H1 (cell line): ENCODE measurements at regions not wholly inside any gene's neighbourhood (a gene's known extent, or its start where the extent isn't known, plus 50 kb on each side); places are given as distances from the start of the nearest gene placed in this dataset.

ENCODE experiments used
- CTCF ChIP-seq, 3 experiments: IDR thresholded peaks; 1 replicate in 2 of 3; 2 replicates in 1 of 3; pipeline versions ENCODE4 v1.5.1 to v1.6.1; 2011; ENCODE audit warnings: low read length in 3 of 3, mild to moderate bottlenecking in 3 of 3, inconsistent platforms in 2 of 3, low read depth in 1 of 3, moderate library complexity in 1 of 3; ENCODE audit not compliant: insufficient read depth in 1 of 3; ENCODE audit errors: control extremely low read depth in 1 of 3
- FOSL1 ChIP-seq: IDR thresholded peaks from 2 replicates; pipeline ENCODE4 v1.6.1; 2011; ENCODE audit warnings: mild to moderate bottlenecking, low read depth, low read length, moderate library complexity; ENCODE audit not compliant: insufficient read depth
- POLR2A ChIP-seq, 2 experiments: IDR thresholded peaks; 1 replicate in 1 of 2; 2 replicates in 1 of 2; pipeline ENCODE4 v1.6.1; 2011; ENCODE audit warnings: low read depth in 2 of 2, low read length in 2 of 2, mild to moderate bottlenecking in 2 of 2; ENCODE audit errors: control extremely low read depth in 1 of 2

- no peak for TF ChIP-seq FOSL1
- no peak for TF ChIP-seq CTCF (IDR thresholded peaks at IDR 0.05; ENCODE audit: control extremely low read depth in 1 of 3, insufficient read depth in 1 of 3, low read depth in 1 of 3, low read length in 3 of 3)
- no peak for TF ChIP-seq POLR2A (IDR thresholded peaks at IDR 0.05; ENCODE audit: control extremely low read depth in 1 of 2, low read depth in 2 of 2, low read length in 2 of 2)
These were observed 973.7 kb downstream of the GATA3 start for GRCh38 chr10:9028231-9028630.
